HG02870 (cell line): ENCODE measurements at regions not wholly inside any gene's neighbourhood (a gene's known extent, or its start where the extent isn't known, plus 50 kb on each side); places are given as distances from the start of the nearest gene placed in this dataset.

Experiments
- ATAC-seq: cut with Tn5 transposase; IDR thresholded peaks from one replicate; pipeline ENCODE4 v1.9.1; 2021; ENCODE audit warnings: mild to moderate bottlenecking, moderate library complexity; ENCODE audit not compliant: unreplicated experiment

GRCh38 chr15:98410328-98410727 is 238.0 kb upstream of the IGF1R start:
- no peak for ATAC-seq

DNA sequence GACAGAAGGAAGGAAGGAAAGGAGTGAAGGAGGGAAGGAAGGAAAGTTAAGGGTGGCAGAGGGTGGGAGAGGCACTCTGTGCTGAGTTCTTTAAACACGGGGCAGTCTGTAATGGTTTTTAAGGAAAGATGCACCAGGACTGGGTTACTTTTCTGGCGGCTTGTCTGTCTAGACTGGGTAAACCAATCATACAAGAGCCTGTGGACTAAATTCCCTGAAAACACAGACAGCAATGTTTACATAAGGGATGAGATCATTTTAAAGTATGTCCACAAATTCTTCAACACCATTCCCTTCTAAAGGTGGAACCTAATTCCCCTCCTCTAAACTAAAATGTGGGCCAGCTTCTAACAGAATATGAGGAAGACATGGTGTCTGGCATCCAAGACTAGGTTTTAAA is 235.5 kb upstream of the IGF1R start:
- no peak for ATAC-seq

DNA sequence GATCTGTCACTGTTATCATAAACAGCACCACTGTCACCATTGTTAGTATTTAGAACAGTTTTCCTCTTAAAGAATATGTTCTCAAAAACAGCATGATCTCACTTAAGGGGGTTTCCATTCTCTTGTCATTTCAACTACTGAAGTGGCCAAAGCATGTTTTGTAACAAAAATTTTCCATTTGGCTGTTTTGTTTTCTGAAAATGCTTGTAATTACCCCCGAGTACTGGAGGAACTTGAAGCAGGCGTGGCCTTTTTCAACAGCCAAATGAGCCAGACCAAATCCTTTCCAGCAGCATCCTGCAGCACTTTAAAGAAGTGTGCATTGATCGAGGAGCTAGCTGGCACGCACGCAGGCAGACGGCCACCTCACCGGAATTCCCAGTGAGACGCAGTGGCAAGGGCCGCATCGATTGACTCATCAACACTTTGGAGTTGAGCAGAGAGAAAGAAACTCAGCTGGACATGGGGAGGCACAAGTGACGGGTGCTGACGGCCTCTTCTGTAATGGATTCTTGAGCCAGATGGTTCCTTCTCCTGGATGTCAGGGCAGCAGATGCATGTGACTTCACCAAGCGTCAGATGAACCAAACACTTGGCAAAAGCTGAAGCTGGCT is 234.3 kb upstream of the IGF1R start:
- ATAC-seq, result no peak

DNA sequence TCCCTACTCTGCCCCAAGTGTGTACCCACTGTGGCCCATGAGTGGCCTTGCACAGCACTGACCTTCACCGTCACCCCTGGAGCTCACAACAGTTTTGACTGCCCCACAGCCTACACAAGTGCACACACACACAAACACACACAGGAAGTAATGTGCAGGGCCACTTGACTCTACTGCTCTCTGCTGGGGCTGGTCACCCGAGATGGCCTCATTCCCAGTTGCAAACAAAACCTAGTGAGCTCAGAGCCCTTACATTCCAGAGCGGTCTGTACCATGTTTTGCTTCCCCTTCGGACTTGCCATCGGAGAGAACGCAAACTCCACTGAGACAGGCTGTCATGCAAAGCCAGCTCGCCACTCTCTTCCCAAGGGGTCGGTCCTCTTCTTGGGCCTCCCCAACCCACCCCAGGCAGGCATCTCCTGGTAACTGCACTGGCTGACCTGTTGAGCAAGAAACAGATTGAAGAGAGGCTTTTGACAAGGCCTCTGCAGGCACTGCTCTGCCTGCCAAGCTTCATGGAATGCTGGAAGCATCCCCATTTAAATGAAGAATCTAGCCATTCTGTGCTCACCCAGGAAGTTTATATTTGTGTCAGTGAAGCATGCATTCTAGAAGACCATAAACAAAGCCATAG is 232.0 kb upstream of the IGF1R start:
- no peak for ATAC-seq

GRCh38 chr15:98417346-98417745 is 231.0 kb upstream of the IGF1R start:
- ATAC-seq, result no peak

DNA sequence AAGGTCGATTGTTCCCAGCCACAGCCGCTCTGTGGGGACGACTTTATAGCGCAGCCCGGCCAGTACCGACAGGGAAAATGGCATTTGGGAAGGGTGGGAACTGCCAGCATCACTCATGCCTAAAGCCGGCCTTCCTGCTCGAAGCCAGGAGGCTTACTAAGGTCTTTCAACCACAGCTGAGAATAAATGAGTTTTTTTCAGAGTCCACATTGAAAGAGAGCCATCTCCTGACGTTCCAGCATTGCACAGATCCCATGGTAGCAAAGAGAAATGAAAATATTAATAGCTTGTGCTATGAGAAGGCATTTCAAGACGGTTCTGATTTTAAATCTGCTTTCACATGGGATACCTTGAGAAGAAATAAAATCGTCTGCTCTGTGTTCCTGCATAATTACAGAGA is 230.2 kb upstream of the IGF1R start:
- no peak for ATAC-seq

DNA sequence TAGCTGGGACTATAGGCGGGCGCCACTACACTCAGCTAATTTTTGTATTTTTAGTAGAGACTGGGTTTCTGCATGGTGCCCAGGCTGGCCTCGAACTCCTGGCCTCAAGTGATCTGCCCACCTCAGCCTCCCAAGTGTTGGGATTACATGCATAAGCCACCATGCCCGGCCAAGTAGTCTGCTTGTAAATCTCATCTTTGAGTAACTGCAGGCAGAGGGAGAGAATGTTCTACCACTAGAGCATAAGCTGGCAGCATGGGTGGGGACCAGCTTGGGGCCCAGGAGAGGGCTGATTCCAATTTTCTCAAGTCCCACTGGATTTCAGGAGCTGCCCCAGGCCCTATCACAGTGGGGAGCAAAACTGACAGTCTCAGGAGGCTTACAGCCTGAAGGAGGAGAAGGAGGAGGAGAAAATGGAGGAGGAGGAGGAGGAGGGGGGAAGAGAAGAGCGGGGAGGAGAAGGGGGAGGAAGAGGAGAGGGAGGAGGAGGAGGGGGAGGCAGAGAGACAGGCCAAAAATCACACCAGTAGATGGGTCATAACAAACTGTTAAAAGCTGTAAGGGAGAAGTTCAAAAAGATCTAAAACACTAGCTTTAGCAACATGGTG is 229.1 kb upstream of the IGF1R start:
- ATAC-seq, result no peak

- ATAC-seq, result no peak
These were observed 227.5 kb upstream of the IGF1R start for GRCh38 chr15:98420837-98421236.

- ATAC-seq, result peak; percentile 61
These were observed 226.8 kb upstream of the IGF1R start for GRCh38 chr15:98421419-98422129.

GRCh38 chr15:98422130-98422478 is 226.2 kb upstream of the IGF1R start:
- no peak for ATAC-seq

DNA sequence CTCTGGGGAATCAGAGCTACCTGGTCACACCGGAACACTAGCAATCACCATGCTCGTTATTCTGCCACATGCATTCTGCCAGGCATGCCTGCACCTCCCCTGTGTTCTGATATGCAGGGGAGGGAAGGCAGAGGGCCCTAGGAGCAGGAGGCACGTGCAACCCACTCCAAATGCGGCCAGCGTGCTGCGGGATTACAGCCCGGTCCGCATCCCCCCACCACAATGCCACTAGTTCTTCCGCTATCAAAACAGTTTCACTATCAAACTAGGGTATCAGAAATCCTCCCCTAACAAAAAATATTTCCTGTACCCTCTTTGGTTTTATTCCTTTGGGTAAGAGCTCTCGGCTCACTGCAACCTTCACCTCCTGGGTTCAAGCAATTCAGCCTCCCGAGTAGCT is 223.2 kb upstream of the IGF1R start:
- no peak for ATAC-seq

GRCh38 chr15:98427321-98427720 is 221.0 kb upstream of the IGF1R start:
- no peak for ATAC-seq

DNA sequence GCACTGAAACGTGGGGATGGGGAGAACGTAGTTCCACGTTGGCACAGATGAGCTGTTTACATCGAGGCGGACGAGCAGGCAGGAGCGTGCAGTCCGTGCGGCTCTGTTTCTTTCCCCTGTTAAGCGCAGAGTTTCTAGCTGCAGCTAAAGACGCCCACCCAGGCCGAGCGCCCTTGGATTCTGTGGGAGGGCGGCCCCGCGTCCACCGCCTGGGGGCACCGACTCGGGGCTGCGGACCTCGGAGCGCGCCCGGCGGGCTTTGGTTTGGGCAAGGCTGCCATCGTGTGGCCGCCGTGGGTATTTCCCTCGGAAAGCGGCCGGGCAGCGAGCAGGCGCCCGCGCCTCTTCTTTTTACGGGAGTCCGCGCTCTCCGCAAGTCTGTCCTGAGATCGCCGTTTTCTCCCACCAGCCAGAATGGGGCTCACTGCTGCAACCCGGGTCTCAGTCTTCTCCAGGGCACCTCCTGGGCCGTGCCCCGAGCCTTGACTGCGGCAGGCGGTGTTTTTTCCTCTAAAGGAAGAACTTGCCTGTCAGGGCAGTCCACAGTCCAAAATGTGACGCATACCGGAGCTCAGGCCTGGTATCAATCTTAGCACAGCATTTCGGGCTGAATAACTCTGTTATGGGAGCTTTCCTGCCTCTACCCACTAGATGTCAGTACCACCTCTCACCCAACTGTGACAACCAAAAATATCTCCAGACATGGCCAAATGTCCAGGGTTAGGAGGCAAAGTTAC is 219.9 kb upstream of the IGF1R start:
- peak; percentile 66 for ATAC-seq

DNA sequence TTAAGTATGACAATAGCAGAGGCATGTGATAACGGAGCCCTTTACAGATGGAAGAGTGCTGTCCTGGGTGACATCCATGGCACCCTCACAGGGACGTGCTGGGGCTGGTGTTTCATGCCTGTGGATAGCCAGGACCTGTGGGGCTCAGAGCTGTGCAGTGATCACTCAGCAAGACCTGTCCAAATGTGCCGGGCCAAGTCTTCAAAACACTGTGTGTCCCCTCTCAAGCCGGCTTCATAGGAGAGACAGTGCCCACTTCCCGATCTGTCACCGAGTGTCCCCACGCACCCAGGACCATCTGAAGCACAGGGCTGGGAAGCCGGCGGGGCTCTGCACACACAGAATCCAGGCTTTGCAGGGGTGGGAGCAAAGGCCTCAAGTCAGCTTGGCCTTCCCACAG is 217.2 kb upstream of the IGF1R start:
- ATAC-seq, result no peak

DNA sequence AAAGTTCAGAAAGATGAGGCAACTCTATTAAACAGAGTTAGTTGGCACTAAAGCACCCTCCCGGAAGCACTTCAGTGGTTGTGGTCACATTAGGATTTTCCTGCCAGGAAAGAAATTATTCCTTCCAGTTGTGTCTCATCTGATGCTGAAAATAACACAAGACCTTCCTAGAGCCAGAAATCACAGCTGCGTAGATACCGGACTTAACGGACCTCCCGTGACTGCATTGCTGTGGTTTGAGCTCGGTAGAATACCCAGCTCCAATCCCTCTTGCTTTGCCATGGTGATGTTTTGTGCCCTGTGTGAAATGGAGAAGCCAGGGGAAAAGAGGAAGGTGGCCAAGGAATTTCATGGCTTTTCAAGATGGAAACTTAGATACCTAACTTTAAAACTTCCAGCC is 215.0 kb upstream of the IGF1R start:
- ATAC-seq, result no peak

GRCh38 chr15:98433856-98434255 is 214.5 kb upstream of the IGF1R start:
- ATAC-seq, result no peak

GRCh38 chr15:98437752-98438151 is 210.6 kb upstream of the IGF1R start:
- no peak for ATAC-seq

GRCh38 chr15:98438326-98438725 is 210.0 kb upstream of the IGF1R start:
- ATAC-seq, result no peak

- ATAC-seq, result no peak
These were observed 209.4 kb upstream of the IGF1R start for GRCh38 chr15:98438907-98439306.

DNA sequence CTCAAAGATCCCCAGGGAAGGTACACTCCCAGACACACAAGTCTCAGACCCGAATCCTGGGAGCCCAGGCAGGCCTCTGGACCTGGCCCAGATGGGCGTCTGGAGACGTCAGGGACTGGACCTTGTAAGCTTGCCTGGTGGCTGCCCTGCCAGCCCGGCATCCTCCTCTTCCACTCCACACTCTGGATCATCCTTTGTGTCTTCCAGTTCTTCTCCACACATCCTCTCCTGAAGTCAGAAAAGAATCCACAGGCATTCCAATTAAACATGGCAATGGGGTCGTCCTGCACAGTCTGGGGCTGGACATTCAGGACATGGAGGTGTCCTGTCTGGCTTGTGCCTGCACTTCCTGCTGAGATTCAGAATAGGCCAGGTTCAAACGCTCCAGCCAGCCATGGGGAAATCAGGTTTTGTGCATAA is 208.8 kb upstream of the IGF1R start:
- no peak for ATAC-seq

DNA sequence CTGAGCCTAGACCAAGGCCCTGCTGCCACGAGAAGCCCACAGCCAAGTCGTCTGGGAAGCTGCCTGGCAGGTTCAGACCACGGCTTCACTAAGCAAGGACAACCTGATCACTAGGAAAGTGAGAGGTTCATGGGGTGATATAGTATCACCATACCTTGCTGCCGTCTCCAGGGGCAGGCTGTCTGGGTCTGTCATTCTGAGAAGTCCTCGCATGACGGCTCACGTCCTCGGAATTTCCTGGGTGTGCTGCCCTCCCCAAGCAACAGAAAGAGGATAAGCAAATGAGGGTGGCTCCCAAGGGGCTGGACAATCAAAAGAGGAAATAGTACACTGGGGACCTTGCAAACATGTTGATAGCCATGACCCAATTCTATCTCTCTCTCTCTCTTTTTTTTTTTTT is 207.4 kb upstream of the IGF1R start:
- peak; percentile 57 for ATAC-seq
